Left lung (tissue), 4 donors: ENCODE measurements at regions not wholly inside any gene's neighbourhood (a gene's known extent, or its start where the extent isn't known, plus 50 kb on each side); places are given as distances from the start of the nearest gene placed in this dataset.
A peak's percentile ranks its signal among the peaks of the same experiment; 100 is the strongest.
"Not testable (repeated sequence)": the region's sequence is repeated elsewhere in the genome, so short reads cannot be mapped to it uniquely, and the experiment has no call there.

ENCODE experiments used
- ATAC-seq: fragments of 200-7000 bp; cut with Tn5 transposase; one replicate; pipeline ENCODE4 v1.9.1; 2020; ENCODE audit warnings: moderate library complexity
- DNase-seq, 4 donors: peaks; one replicate each; pipeline ENCODE4 v3.0.0-alpha.2; 2013 to 2020
- H3K27ac ChIP-seq, 2 donors: fragments of 200-600 bp; sonication (generic) in 1 of 2; one replicate each; pipeline versions ENCODE4 v1.5.0 to v1.8.0; 2020 to 2021
- H3K27me3 ChIP-seq, 2 donors: fragments of 200-600 bp; sonication (generic) in 1 of 2; one replicate each; pipeline versions ENCODE4 v1.5.0 to v1.8.0; 2020 to 2021
- H3K36me3 ChIP-seq, 2 donors: fragments of 200-600 bp; sonication (generic) in 1 of 2; one replicate each; pipeline versions ENCODE4 v1.5.0 to v1.8.0; 2020 to 2021
- H3K4me1 ChIP-seq, 2 donors: fragments of 200-600 bp; one replicate each; pipeline ENCODE4 v1.8.0; 2021
- H3K4me3 ChIP-seq, 2 donors: fragments of 200-600 bp; sonication (generic) in 1 of 2; one replicate each; pipeline versions ENCODE4 v1.5.0 to v1.8.0; 2020 to 2021; ENCODE audit warnings: mild to moderate bottlenecking in 1 of 2
- H3K9me3 ChIP-seq, 2 donors: fragments of 200-600 bp; sonication (generic) in 1 of 2; one replicate each; pipeline versions ENCODE4 v1.5.0 to v1.8.0; 2020 to 2021
- intact Hi-C, 2 donors: fragments of 100-400 bp; cut with DNase I; formaldehyde crosslinking; loops; one replicate each; pipeline versions ENCODE4 v1.11.2 to v1.14.2; 2022
- TF ChIP-seq, protein P1 (sequence below), 2 donors: fragments of 200-600 bp; sonication (generic) in 1 of 2; IDR thresholded peaks; one replicate each; pipeline versions ENCODE4 v1.5.0 to v1.8.0; 2021; ENCODE audit warnings: antibody characterized with exemption in 2 of 2
- donor health status: DM: no; HTN: yes; CAD: no.
- donor health status: DM: no; HTN: no; CAD: no.

DNA sequence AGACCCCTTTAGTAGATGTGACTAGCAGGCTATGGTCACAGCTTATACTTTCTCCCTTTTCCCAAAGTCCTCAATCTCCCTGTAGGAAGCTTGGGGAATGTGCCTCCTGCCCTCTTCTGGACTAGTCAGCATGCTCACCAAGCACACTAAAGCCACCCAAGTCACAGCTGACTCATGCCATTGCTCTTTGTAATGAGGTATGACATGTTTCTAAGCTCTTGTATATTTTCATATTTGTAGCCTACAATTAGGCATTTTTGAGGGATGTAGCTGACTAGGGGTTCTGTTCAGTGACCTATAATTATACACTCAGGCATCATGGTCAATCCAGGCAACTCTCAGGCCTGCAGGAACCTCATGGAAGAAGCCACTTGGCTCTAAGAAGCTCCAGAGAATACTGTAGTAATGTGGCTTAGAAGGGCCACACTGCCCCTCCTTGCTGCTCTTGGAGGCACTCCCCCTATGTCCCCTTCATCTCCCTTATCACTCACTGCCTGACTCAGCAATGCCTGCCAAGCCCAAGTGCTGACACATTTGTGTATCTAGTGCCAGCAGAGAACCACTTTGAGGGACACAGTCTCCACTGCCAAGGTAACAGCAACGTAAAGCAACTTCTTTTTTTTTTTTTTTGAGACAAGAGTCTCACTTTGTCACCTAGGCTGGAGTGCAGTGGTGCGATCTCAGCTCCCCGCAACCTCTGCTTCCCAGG is 86.2 kb downstream of the RPL27A start:
- DNase-seq (peak in 1 of 4 donors; percentile 75), ATAC-seq (peak; percentile 78)
- Histone ChIP-seq H3K9me3 (no peaks in the 10 kb centered on the region), H3K36me3 (no peaks in the 10 kb centered on the region), H3K4me1 (peaks cover 9 to 17% of the 10 kb centered on the region in 2 donors), H3K27me3 (no peaks in the 10 kb centered on the region), H3K27ac (peak overlapping the region; percentile 8 to 57), H3K4me3 (no peak overlapping the region)
- intact Hi-C loops = no loop called here
- TF ChIP-seq, protein P1, sequence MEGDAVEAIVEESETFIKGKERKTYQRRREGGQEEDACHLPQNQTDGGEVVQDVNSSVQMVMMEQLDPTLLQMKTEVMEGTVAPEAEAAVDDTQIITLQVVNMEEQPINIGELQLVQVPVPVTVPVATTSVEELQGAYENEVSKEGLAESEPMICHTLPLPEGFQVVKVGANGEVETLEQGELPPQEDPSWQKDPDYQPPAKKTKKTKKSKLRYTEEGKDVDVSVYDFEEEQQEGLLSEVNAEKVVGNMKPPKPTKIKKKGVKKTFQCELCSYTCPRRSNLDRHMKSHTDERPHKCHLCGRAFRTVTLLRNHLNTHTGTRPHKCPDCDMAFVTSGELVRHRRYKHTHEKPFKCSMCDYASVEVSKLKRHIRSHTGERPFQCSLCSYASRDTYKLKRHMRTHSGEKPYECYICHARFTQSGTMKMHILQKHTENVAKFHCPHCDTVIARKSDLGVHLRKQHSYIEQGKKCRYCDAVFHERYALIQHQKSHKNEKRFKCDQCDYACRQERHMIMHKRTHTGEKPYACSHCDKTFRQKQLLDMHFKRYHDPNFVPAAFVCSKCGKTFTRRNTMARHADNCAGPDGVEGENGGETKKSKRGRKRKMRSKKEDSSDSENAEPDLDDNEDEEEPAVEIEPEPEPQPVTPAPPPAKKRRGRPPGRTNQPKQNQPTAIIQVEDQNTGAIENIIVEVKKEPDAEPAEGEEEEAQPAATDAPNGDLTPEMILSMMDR (IDR thresholded peaks at IDR 0.05) = no peak

GRCh38 chr11:8772571-8773519 is 90.3 kb downstream of the RPL27A start:
- TF ChIP-seq, protein P1 (IDR thresholded peaks at IDR 0.05) = no peak
- peak overlapping the region in 1 of 2 donors; percentile 18 for H3K27ac ChIP-seq
- no peak for ATAC-seq
- H3K36me3 ChIP-seq = no peaks in the 10 kb centered on the region
- H3K4me1 ChIP-seq = peaks cover 18 to 30% of the 10 kb centered on the region in 2 donors
- H3K9me3 ChIP-seq = no peaks in the 10 kb centered on the region
- no peak overlapping the region for H3K4me3 ChIP-seq
- H3K27me3 ChIP-seq = no peaks in the 10 kb centered on the region
- intact Hi-C loops = no loop called here
- no peak for DNase-seq

- TF ChIP-seq, protein P1 (IDR thresholded peaks at IDR 0.05) = no peak
- no peak for DNase-seq
These were observed 91.4 kb downstream of the RPL27A start for GRCh38 chr11:8773916-8774539.

GRCh38 chr11:8774916-8775315 is 92.3 kb downstream of the RPL27A start:
- DNase-seq, H3K27me3 ChIP-seq, ATAC-seq, H3K4me3 ChIP-seq, H3K9me3 ChIP-seq, intact Hi-C loops, H3K36me3 ChIP-seq: not testable (repeated sequence)
- Histone ChIP-seq H3K27ac (peak overlapping the region in 1 of 2 donors; percentile 33), H3K4me1 (peaks cover 17 to 28% of the 10 kb centered on the region in 2 donors)

More at GRCh38 chr11:8773916-8774539, 91.4 kb downstream of the RPL27A start:
- H3K27ac ChIP-seq = peak overlapping the region in 1 of 2 donors; percentile 33
- intact Hi-C loops = no loop called here
- no peak for ATAC-seq
- H3K27me3 ChIP-seq = no peaks in the 10 kb centered on the region
- H3K36me3 ChIP-seq = no peaks in the 10 kb centered on the region
- no peak overlapping the region for H3K4me3 ChIP-seq
- no peaks in the 10 kb centered on the region for H3K9me3 ChIP-seq
- H3K4me1 ChIP-seq = peaks cover 20 to 28% of the 10 kb centered on the region in 2 donors

DNA sequence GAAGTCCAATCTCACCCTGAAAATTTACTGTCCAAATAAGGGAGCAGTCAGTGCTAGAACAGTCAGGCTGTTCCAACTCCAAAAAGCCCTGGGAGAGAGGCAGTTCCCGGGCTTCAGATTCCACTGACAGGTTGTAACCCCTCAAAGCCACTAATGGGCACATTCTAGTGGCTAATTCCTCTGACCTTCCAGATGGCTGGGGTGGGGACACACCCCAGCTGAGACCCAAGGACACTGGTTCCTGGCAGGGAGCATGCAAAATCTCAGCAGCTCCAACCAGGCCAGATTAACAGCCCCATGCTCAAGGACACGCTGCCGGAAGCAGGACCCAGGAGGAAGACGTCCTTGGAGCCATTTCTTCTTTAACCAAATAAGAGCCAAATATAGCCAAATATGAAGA is 92.7 kb downstream of the RPL27A start:
- DNase-seq = no peak

More for the DNA sequence above, 92.7 kb downstream of the RPL27A start:
- intact Hi-C loops = no loop called here
- no peak for ATAC-seq
- Histone ChIP-seq H3K4me3 (no peak overlapping the region), H3K36me3 (no peaks in the 10 kb centered on the region), H3K9me3 (no peaks in the 10 kb centered on the region), H3K27me3 (no peaks in the 10 kb centered on the region), H3K4me1 (peaks cover 13 to 28% of the 10 kb centered on the region in 2 donors), H3K27ac (peak overlapping the region in 1 of 2 donors; percentile 33)
- TF ChIP-seq, protein P1 (IDR thresholded peaks at IDR 0.05) = no peak
